ENCODE measurements at regions not wholly inside any gene's neighbourhood (a gene's known extent, or its start where the extent isn't known, plus 50 kb on each side); places are given as distances from the start of the nearest gene placed in this dataset.

DNA sequence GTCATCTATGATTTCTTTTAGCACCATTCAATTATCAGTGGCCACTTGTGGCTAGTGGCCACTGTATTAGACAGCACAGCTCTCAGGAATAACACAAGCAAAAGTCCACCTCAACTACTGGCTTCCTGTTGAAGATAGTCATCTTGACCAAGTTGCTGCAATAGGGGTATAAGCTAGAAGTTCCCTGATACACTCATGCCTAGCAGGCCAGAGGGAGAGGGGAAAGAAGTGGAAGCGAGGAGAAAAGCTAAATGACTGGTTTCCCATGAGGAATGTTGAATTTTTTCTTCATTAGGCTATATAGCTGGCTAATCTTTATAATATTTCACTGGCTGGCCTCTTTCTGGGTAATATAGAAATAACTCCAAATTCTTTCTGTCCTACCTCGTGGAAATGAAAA lies 327.5 kb upstream of the MEOX2 start:
- Histone ChIP-seq H3K27me3 (ENCODE audit: control insufficient read depth in 4 of 4, insufficient read depth in 4 of 4, low read length in 3 of 4) (no peaks in the 10 kb centered on the region), H3K27ac (ENCODE audit: low read depth in 1 of 2, low read length in 2 of 2) (no peak overlapping the region), H3K9ac (ENCODE audit: low read depth in 1 of 2, low read length in 2 of 2) (no peak overlapping the region), H3K4me1 (ENCODE audit: control insufficient read depth in 4 of 4, insufficient read depth in 4 of 4, low read length in 3 of 4) (no peaks in the 10 kb centered on the region), H3K36me3 (ENCODE audit: control insufficient read depth in 4 of 4, insufficient read depth in 3 of 4, low read depth in 1 of 4, low read length in 3 of 4) (no peaks in the 10 kb centered on the region), H3K4me3 (ENCODE audit: low read depth in 1 of 3, low read length in 3 of 3) (no peak overlapping the region), H3K9me3 (ENCODE audit: control insufficient read depth in 4 of 4, low read length in 3 of 4) (peaks cover 0 to 4% (median 1%) of the 10 kb centered on the region in 4 donors)
- whole genome bisulfite sequencing: 84% methylated on average over 2 of the region's 2 CpGs
- no peak for DNase-seq (ENCODE audit: low spot score)
- TF ChIP-seq, protein P1, sequence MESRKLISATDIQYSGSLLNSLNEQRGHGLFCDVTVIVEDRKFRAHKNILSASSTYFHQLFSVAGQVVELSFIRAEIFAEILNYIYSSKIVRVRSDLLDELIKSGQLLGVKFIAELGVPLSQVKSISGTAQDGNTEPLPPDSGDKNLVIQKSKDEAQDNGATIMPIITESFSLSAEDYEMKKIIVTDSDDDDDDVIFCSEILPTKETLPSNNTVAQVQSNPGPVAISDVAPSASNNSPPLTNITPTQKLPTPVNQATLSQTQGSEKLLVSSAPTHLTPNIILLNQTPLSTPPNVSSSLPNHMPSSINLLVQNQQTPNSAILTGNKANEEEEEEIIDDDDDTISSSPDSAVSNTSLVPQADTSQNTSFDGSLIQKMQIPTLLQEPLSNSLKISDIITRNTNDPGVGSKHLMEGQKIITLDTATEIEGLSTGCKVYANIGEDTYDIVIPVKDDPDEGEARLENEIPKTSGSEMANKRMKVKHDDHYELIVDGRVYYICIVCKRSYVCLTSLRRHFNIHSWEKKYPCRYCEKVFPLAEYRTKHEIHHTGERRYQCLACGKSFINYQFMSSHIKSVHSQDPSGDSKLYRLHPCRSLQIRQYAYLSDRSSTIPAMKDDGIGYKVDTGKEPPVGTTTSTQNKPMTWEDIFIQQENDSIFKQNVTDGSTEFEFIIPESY (IDR thresholded peaks at IDR 0.05): no peak
- no peak for TF ChIP-seq FOXA2 (IDR thresholded peaks at IDR 0.05)
- TF ChIP-seq, protein P2, sequence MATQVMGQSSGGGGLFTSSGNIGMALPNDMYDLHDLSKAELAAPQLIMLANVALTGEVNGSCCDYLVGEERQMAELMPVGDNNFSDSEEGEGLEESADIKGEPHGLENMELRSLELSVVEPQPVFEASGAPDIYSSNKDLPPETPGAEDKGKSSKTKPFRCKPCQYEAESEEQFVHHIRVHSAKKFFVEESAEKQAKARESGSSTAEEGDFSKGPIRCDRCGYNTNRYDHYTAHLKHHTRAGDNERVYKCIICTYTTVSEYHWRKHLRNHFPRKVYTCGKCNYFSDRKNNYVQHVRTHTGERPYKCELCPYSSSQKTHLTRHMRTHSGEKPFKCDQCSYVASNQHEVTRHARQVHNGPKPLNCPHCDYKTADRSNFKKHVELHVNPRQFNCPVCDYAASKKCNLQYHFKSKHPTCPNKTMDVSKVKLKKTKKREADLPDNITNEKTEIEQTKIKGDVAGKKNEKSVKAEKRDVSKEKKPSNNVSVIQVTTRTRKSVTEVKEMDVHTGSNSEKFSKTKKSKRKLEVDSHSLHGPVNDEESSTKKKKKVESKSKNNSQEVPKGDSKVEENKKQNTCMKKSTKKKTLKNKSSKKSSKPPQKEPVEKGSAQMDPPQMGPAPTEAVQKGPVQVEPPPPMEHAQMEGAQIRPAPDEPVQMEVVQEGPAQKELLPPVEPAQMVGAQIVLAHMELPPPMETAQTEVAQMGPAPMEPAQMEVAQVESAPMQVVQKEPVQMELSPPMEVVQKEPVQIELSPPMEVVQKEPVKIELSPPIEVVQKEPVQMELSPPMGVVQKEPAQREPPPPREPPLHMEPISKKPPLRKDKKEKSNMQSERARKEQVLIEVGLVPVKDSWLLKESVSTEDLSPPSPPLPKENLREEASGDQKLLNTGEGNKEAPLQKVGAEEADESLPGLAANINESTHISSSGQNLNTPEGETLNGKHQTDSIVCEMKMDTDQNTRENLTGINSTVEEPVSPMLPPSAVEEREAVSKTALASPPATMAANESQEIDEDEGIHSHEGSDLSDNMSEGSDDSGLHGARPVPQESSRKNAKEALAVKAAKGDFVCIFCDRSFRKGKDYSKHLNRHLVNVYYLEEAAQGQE (IDR thresholded peaks at IDR 0.05): no peak
- no peak for TF ChIP-seq HNF4A (conservative IDR thresholded peaks at IDR 0.05)
- TF ChIP-seq FOXA1 (IDR thresholded peaks at IDR 0.05): no peak
- no peak for TF ChIP-seq TAF1 (conservative IDR thresholded peaks at IDR 0.05)
- TF ChIP-seq, protein P3, sequence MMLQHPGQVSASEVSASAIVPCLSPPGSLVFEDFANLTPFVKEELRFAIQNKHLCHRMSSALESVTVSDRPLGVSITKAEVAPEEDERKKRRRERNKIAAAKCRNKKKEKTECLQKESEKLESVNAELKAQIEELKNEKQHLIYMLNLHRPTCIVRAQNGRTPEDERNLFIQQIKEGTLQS (IDR thresholded peaks at IDR 0.05): no peak
- TF ChIP-seq SP1 (IDR thresholded peaks at IDR 0.05): no peak
- TF ChIP-seq, protein P4, sequence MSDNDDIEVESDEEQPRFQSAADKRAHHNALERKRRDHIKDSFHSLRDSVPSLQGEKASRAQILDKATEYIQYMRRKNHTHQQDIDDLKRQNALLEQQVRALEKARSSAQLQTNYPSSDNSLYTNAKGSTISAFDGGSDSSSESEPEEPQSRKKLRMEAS (IDR thresholded peaks at IDR 0.05): no peak
- TF ChIP-seq GABPA (IDR thresholded peaks at IDR 0.05 in 1 of 2, conservative IDR thresholded peaks at IDR 0.05 in 1 of 2): no peak

DNA sequence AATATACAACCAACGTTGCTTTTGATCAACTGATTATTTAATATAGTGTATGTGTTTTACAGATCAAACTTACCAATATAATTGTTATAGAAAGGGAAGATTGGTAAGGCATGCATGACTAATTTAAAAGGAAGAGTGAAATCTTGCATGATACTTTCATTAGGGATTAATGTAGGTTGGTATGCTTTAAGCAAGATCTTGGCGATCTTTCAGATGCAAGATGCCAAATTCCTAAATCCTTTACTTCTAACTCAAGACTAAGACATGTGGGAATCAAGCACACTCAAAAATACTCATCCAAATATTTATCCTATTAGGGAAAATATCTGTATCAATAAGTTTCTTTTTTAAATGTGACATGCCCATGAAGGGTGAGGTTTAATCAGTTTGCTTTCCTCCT lies 321.4 kb upstream of the MEOX2 start:
- TF ChIP-seq, protein P1 (IDR thresholded peaks at IDR 0.05): no peak
- TF ChIP-seq, protein P5, sequence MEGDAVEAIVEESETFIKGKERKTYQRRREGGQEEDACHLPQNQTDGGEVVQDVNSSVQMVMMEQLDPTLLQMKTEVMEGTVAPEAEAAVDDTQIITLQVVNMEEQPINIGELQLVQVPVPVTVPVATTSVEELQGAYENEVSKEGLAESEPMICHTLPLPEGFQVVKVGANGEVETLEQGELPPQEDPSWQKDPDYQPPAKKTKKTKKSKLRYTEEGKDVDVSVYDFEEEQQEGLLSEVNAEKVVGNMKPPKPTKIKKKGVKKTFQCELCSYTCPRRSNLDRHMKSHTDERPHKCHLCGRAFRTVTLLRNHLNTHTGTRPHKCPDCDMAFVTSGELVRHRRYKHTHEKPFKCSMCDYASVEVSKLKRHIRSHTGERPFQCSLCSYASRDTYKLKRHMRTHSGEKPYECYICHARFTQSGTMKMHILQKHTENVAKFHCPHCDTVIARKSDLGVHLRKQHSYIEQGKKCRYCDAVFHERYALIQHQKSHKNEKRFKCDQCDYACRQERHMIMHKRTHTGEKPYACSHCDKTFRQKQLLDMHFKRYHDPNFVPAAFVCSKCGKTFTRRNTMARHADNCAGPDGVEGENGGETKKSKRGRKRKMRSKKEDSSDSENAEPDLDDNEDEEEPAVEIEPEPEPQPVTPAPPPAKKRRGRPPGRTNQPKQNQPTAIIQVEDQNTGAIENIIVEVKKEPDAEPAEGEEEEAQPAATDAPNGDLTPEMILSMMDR (IDR thresholded peaks at IDR 0.05; ENCODE audit: low read depth, low read length, missing input control): no peak
- TF ChIP-seq JUND (IDR thresholded peaks at IDR 0.05): no peak
- WGBS: 85% methylated on average over 2 of the region's 2 CpGs
- no peak overlapping the region for H3K4me3 ChIP-seq (ENCODE audit: low read depth in 1 of 3, low read length in 3 of 3)

More for the DNA sequence above, 321.4 kb upstream of the MEOX2 start:
- H3K27ac ChIP-seq (ENCODE audit: low read depth in 1 of 2, low read length in 2 of 2): no peak overlapping the region
- H3K9ac ChIP-seq (ENCODE audit: low read depth in 1 of 2, low read length in 2 of 2): no peak overlapping the region
- no peaks in the 10 kb centered on the region for H3K27me3 ChIP-seq (ENCODE audit: control insufficient read depth in 4 of 4, insufficient read depth in 4 of 4, low read length in 3 of 4)
- no peaks in the 10 kb centered on the region for H3K4me1 ChIP-seq (ENCODE audit: control insufficient read depth in 4 of 4, insufficient read depth in 4 of 4, low read length in 3 of 4)
- no peaks in the 10 kb centered on the region for H3K36me3 ChIP-seq (ENCODE audit: control insufficient read depth in 4 of 4, insufficient read depth in 3 of 4, low read depth in 1 of 4, low read length in 3 of 4)
- DNase-seq (ENCODE audit: low spot score): no peak
- peaks cover 0 to 4% (median 1%) of the 10 kb centered on the region in 4 donors for H3K9me3 ChIP-seq (ENCODE audit: control insufficient read depth in 4 of 4, low read length in 3 of 4)

Data from liver (tissue), 8 donors.